Skeletal muscle tissue (tissue), 3 donors: ENCODE measurements at regions not wholly inside any gene's neighbourhood (a gene's known extent, or its start where the extent isn't known, plus 50 kb on each side); places are given as distances from the start of the nearest gene placed in this dataset.

Experiments used
- H3K27ac ChIP-seq: one replicate; pipeline ENCODE4 v1.7.0; 2013; ENCODE audit warnings: mild to moderate bottlenecking, low read depth, low read length, inconsistent platforms
- H3K27me3 ChIP-seq, 3 donors: one replicate each; pipeline ENCODE4 v1.7.0; 2013; ENCODE audit warnings: low read length in 3 of 3; ENCODE audit not compliant: control insufficient read depth in 3 of 3, insufficient read depth in 3 of 3
- H3K36me3 ChIP-seq, 3 donors: one replicate each; pipeline ENCODE4 v1.7.0; 2013; ENCODE audit warnings: low read length in 3 of 3; ENCODE audit not compliant: control insufficient read depth in 3 of 3, insufficient read depth in 3 of 3
- H3K4me1 ChIP-seq, 3 donors: one replicate each; pipeline ENCODE4 v1.7.0; 2013; ENCODE audit warnings: low read length in 3 of 3, mild to moderate bottlenecking in 3 of 3; ENCODE audit not compliant: control insufficient read depth in 3 of 3, insufficient read depth in 3 of 3
- H3K4me3 ChIP-seq, 3 donors: one replicate each; pipeline ENCODE4 v1.7.0; 2013; ENCODE audit warnings: low read length in 3 of 3
- H3K9ac ChIP-seq, 3 donors: one replicate each; pipeline ENCODE4 v1.7.0; 2013; ENCODE audit warnings: low read length in 3 of 3, mild to moderate bottlenecking in 3 of 3, moderate library complexity in 2 of 3, low read depth in 1 of 3
- H3K9me3 ChIP-seq, 3 donors: one replicate each; pipeline ENCODE4 v1.7.0; 2013; ENCODE audit warnings: low read length in 3 of 3; ENCODE audit not compliant: control insufficient read depth in 3 of 3
- donor health status: Osteomylitis.

DNA sequence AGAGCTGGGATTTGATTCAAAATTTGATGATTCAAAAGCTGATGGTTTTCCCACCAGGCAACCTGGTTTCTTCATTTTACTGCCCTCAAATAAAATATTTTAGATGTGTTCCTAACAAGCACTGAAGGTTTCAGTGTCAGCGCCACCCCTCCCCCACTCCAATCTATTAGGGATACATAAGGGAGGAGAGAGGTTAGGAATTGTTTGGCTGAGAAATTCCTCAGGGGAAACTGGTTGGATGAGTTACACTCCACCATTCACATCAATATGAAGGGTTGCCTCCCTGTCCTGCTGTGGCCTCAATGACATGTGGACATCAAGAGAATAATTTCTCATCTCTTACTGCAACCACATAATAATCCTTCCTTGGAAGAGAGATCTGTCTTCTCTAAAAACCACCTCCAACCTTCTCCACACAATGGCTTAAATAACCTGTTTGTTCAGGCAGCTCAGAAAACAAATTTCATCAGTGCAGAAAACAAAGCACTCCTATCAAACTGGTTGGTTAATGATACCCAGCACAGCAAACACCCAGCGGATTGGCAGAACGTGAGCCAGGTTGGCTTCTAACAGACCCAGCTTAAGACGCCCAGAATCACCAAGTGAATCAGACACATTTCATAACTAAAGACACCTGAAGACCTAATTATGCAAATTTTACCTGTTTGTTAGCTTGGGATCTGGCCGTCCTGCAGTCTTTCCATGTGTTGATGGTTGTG, 136.0 kb upstream of the SGK1 start:
- no peak overlapping the region for H3K9ac ChIP-seq
- no peaks in the 10 kb centered on the region for H3K36me3 ChIP-seq
- H3K9me3 ChIP-seq, result no peaks in the 10 kb centered on the region
- no peaks in the 10 kb centered on the region for H3K27me3 ChIP-seq
- no peak overlapping the region for H3K4me3 ChIP-seq
- peaks cover 1 to 4% (median 2%) of the 10 kb centered on the region in 3 donors for H3K4me1 ChIP-seq
- H3K27ac ChIP-seq, result no peak overlapping the region

DNA sequence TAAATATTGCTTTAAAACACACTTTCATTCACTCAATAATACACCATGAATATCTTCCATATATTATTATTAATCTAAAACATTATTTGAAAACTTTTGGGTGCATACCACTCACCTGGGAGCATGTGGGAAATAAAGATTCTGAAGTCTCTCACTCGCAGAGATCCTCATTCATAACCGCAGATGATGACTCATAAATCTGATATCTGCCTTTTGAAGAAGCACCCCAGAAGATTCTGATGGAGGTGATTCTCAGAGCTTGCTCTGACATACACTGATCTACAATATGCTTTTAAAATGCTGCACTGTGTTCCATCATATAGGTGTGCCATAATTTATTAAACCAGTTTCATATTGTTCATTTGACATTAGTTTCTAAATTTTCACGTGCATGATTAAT, 135.0 kb upstream of the SGK1 start:
- Histone ChIP-seq H3K9ac (no peak overlapping the region), H3K36me3 (no peaks in the 10 kb centered on the region), H3K27me3 (no peaks in the 10 kb centered on the region), H3K4me3 (no peak overlapping the region), H3K4me1 (peaks cover 2 to 9% (median 3%) of the 10 kb centered on the region in 3 donors), H3K27ac (no peak overlapping the region), H3K9me3 (no peaks in the 10 kb centered on the region)

DNA sequence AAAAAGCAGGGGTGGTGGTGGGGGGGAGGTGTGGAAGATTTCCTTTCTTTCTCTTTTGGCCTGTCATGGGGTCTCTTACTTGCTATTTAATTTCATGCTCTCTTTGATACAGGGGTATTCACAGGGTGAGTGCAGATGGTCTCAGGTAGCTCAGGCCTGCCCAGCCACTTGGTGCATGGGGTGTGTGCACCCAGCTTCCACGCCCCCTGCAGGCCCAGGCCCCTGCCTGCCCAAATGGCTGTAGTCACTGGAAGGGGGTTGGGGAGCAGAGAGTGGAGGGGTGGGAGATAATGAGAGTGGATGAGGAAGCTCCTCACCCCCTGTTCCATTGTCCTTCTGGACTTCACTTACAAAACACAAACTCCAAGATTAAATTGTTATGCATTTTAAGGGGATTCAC, 133.6 kb upstream of the SGK1 start:
- H3K27me3 ChIP-seq, result no peaks in the 10 kb centered on the region
- no peak overlapping the region for H3K9ac ChIP-seq
- no peaks in the 10 kb centered on the region for H3K9me3 ChIP-seq
- no peaks in the 10 kb centered on the region for H3K36me3 ChIP-seq
- H3K27ac ChIP-seq, result no peak overlapping the region
- H3K4me1 ChIP-seq, result peaks cover 3 to 16% (median 6%) of the 10 kb centered on the region in 3 donors
- no peak overlapping the region for H3K4me3 ChIP-seq

DNA sequence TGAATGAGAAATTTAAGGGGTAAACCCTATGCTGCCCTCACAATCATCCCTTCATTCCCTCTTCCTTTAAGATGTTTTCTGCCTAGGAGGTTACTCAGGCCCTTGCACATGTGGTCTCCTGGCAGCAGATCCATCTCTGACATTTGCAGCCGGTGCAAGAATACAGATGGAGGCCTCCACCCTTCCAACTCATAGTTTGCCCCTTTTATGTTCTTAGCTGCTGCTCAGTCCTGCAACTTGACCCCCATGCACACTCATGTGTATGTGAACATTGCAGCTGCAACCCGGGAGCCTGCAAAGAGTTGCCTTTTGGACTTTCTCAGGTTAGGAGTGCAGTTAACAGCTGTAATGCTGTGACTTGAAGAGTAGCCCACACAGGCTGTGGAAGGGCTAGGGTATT, 131.9 kb upstream of the SGK1 start:
- H3K27ac ChIP-seq, result no peak overlapping the region
- no peaks in the 10 kb centered on the region for H3K9me3 ChIP-seq
- H3K4me1 ChIP-seq, result peaks cover 6 to 21% (median 6%) of the 10 kb centered on the region in 3 donors
- H3K27me3 ChIP-seq, result no peaks in the 10 kb centered on the region
- H3K9ac ChIP-seq, result no peak overlapping the region
- no peak overlapping the region for H3K4me3 ChIP-seq
- H3K36me3 ChIP-seq, result no peaks in the 10 kb centered on the region

DNA sequence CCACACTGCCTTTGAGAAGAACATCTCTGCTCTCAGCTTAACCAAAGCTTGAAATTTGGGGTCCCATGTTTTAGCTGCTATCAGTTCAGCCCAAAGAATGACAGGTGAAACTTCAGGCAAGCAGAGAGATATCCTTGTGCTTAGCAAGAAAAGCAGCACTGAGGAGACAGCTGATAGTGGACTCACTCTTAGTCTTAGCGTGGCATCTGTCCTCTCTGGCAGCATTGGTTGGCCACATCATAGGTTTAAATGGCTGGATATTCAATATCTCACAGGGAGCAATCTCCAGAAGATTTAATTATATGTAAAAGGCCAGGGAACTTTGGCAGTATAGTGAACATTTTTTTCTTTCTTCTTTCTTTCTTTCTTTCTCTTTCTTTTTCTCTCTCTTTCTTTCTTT, 131.1 kb upstream of the SGK1 start:
- H3K27me3 ChIP-seq, result no peaks in the 10 kb centered on the region
- peaks cover 6 to 21% (median 6%) of the 10 kb centered on the region in 3 donors for H3K4me1 ChIP-seq
- H3K27ac ChIP-seq, result no peak overlapping the region
- H3K9ac ChIP-seq, result no peak overlapping the region
- H3K4me3 ChIP-seq, result no peak overlapping the region
- H3K9me3 ChIP-seq, result no peaks in the 10 kb centered on the region
- no peaks in the 10 kb centered on the region for H3K36me3 ChIP-seq

DNA sequence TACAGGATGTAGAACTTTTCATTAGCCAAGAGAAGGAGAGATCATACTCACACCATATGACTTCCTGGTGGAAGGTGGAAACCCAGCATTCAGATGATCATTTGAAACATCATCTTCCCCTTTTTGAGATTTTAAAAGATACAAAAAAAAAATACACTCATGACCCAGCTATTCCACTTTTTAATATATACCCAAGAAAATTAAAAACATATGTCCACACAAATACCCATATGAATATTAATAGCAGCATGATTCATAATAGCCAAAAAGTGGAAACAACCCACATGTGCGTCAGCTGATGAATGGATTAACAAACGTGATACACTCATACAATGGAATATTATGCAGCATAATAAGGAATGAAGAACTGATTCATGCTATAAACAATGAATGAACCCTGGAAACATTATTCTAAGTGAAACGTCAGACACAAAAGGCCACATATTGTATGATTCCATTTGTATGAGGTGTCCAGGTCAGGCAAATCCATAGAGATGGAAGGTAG, 130.0 kb upstream of the SGK1 start:
- Histone ChIP-seq H3K36me3 (no peaks in the 10 kb centered on the region), H3K4me1 (peaks cover 6 to 21% (median 6%) of the 10 kb centered on the region in 3 donors), H3K4me3 (no peak overlapping the region), H3K27ac (no peak overlapping the region), H3K27me3 (no peaks in the 10 kb centered on the region), H3K9ac (no peak overlapping the region), H3K9me3 (no peaks in the 10 kb centered on the region)

DNA sequence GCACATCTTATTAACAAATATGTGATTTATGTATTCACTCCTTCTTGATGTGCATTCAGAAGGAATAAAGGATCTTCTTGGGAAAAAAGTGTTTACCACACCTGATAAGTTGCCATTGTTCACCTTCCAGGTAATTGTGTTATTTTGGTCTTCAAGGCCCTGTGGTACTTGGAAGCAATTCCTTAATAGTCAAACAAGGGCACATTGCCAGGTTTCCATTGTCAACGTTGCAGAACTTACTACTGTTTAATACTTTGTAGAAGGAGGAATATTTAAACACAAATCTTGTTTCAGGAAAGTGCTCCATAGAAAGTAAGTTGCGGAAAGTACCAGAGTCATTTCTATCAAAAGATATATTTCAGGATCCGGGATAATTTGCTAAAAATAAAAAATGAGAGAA, 129.5 kb upstream of the SGK1 start:
- peaks cover 6 to 21% (median 6%) of the 10 kb centered on the region in 3 donors for H3K4me1 ChIP-seq
- H3K36me3 ChIP-seq, result no peaks in the 10 kb centered on the region
- H3K9me3 ChIP-seq, result no peaks in the 10 kb centered on the region
- H3K9ac ChIP-seq, result no peak overlapping the region
- H3K27ac ChIP-seq, result no peak overlapping the region
- H3K4me3 ChIP-seq, result no peak overlapping the region
- no peaks in the 10 kb centered on the region for H3K27me3 ChIP-seq

DNA sequence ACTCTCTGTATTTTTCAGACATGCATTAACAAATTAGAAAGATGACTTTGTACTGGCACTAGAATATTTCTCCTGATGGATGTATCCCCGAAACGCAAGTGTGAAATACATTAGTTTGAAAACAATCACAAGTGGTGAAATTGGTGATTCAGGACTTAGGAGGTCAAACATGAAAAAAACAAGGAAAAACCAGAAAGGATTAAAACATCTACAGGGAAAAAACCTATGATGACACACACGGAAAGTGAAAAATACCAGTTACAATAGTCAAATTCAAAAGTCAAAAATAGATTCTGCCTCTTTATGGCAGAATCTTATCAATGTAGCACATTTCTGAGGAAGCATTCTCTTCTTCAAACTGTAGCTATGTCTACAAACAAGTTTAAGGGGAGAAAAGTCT, 129.0 kb upstream of the SGK1 start:
- H3K27ac ChIP-seq, result no peak overlapping the region
- no peaks in the 10 kb centered on the region for H3K36me3 ChIP-seq
- H3K27me3 ChIP-seq, result no peaks in the 10 kb centered on the region
- H3K9me3 ChIP-seq, result no peaks in the 10 kb centered on the region
- no peak overlapping the region for H3K4me3 ChIP-seq
- no peak overlapping the region for H3K9ac ChIP-seq
- peaks cover 6 to 21% (median 6%) of the 10 kb centered on the region in 3 donors for H3K4me1 ChIP-seq

DNA sequence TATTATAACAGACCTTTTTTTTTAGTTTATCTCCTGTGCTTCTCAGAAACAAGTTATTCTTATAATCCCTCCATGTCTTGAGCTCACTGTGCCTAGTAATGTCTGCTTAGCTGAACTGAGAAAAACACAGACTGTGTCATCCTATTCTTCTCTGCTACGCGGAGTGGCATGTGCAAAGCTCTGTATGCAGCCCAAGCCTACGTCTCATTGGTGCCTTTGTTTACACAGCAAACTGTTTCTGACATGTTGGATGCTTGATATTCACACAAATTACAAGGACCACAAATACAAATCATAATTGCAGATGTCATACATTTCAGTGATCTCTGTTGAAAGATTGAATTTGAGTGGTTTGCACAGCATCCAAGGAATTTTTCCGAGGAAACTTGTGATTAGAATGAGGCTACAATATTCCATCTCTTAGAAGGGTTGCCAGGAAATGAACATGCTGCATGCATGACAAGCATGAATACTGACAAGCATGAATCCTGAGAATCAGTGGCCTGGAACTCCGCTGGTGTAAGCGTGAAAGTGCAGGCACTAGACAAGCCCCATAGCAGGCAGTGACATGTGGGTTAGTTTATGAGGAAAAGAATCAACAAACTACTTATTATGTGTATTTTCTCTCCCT, 128.4 kb upstream of the SGK1 start:
- no peak overlapping the region for H3K27ac ChIP-seq
- H3K4me3 ChIP-seq, result no peak overlapping the region
- H3K9me3 ChIP-seq, result no peaks in the 10 kb centered on the region
- H3K27me3 ChIP-seq, result no peaks in the 10 kb centered on the region
- no peak overlapping the region for H3K9ac ChIP-seq
- no peaks in the 10 kb centered on the region for H3K36me3 ChIP-seq
- peaks cover 6 to 21% (median 6%) of the 10 kb centered on the region in 3 donors for H3K4me1 ChIP-seq

DNA sequence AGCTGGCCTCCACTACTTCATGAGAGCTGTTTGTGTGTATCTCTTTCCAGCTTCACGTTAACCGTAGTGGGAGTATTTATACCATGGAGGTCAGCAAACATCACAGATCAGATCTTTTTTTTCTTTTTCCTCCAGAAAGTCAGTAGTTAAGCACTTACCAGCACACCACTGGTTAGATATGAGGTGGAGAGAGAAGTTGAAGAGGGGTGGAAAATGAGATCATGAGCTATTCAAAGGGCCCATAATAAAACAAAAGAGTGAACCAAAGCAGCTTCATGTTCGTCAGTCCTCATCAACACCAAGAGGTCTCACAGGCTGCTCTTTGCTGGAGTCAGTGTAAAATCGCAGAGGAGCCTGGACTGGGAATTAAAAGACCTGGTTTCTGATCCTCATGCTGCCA, 125.1 kb upstream of the SGK1 start:
- H3K9me3 ChIP-seq, result no peaks in the 10 kb centered on the region
- no peak overlapping the region for H3K9ac ChIP-seq
- H3K27ac ChIP-seq, result no peak overlapping the region
- H3K4me3 ChIP-seq, result no peak overlapping the region
- no peaks in the 10 kb centered on the region for H3K36me3 ChIP-seq
- peaks cover 3 to 13% (median 3%) of the 10 kb centered on the region in 3 donors for H3K4me1 ChIP-seq
- no peaks in the 10 kb centered on the region for H3K27me3 ChIP-seq
